K562 (cell line): ENCODE measurements at regions not wholly inside any gene's neighbourhood (a gene's known extent, or its start where the extent isn't known, plus 50 kb on each side); places are given as distances from the start of the nearest gene placed in this dataset.

Experiments used
- ATAC-seq: fragments of 200-7000 bp; cut with Tn5 transposase; 3 replicates; pipeline ENCODE4 v1.9.1; 2020; ENCODE audit warnings: moderate library complexity
- BruUV-seq: library from RNA; stranded (reverse); fragments of 400-500 nt; replicated peaks from 2 replicates; lab custom pipeline; 2021; lab: Mats Ljungman, UMichigan
- CTCF ChIA-PET: fragments of 300-600 bp; formaldehyde crosslinking; extraction: SDS; loops from one replicate; lab custom pipeline; 2021; ENCODE audit warnings: low intra/inter-chr PET ratio; lab: Yijun Ruan, JAX
- POLR2A ChIA-PET: fragments of 300-600, 350-650 bp; sonication (Branson Sonifier 250); formaldehyde crosslinking; extraction: SDS; loops from one replicate; lab custom pipeline; 2021; ENCODE audit warnings: antibody characterized with exemption, inconsistent platforms; lab: Yijun Ruan, JAX
- DNase-seq, 4 experiments: peaks; one replicate each; pipeline versions ENCODE4 v3.0.0 to v3.0.0-alpha.2; 2011 to 2018; ENCODE audit warnings: low spot score in 3 of 4, mixed read lengths in 3 of 4; ENCODE audit errors: extremely low read depth in 1 of 4
- FAIRE-seq: peaks from 2 replicates; lab custom pipeline; 2011; peaks lifted over from hg19 to GRCh38; lab: Jason Lieb, UNC
- H2AFZ ChIP-seq: 2 replicates; pipeline ENCODE4 v1.6.0; 2011; ENCODE audit warnings: low read depth, low read length, control low read depth, inconsistent platforms
- H3K27ac ChIP-seq: fragments of 200-600 bp; 3 replicates; pipeline ENCODE4 v1.8.0; 2011; ENCODE audit warnings: low read depth, mild to moderate bottlenecking, control low read depth, inconsistent platforms, low read length, moderate library complexity, mixed read lengths; ENCODE audit errors: extremely low read depth
- H3K27me3 ChIP-seq, 2 experiments: fragments of 300-600 bp in 1 of 2; 2 replicates in 1 of 2; 3 replicates in 1 of 2; pipeline versions ENCODE4 v1.6.0 to v1.8.0; 2011; ENCODE audit warnings: inconsistent platforms in 2 of 2, low read length in 2 of 2, mild to moderate bottlenecking in 1 of 2, mixed read lengths in 1 of 2, moderate library complexity in 1 of 2; ENCODE audit not compliant: control insufficient read depth in 2 of 2, insufficient read depth in 2 of 2
- H3K36me3 ChIP-seq: fragments of 300-600 bp; 3 replicates; pipeline ENCODE4 v1.8.0; 2011; ENCODE audit warnings: mild to moderate bottlenecking, low read length, inconsistent platforms; ENCODE audit not compliant: control insufficient read depth, insufficient read depth
- H3K4me1 ChIP-seq, 2 experiments: fragments of 200-600 bp in 1 of 2; replicated peaks in 1 of 2; 2 replicates in 1 of 2; 3 replicates in 1 of 2; pipeline versions ENCODE4 v1.5.1 to v1.8.0; 2011; ENCODE audit warnings: inconsistent platforms in 2 of 2, low read length in 2 of 2, mild to moderate bottlenecking in 1 of 2, mixed read lengths in 1 of 2, moderate library complexity in 1 of 2; ENCODE audit not compliant: control insufficient read depth in 2 of 2, insufficient read depth in 2 of 2
- H3K4me2 ChIP-seq: 2 replicates; pipeline ENCODE4 v1.6.1; 2011; ENCODE audit warnings: low read length, control low read depth, inconsistent platforms, mixed read lengths; ENCODE audit not compliant: insufficient read depth
- H3K4me3 ChIP-seq: fragments of 200-600 bp; sonication (generic), shearing (Covaris generic); 2 replicates; pipeline ENCODE4 v1.5.1; 2016; ENCODE audit warnings: control low read depth, inconsistent platforms
- H3K79me2 ChIP-seq: fragments of 200-600 bp; 3 replicates; pipeline ENCODE4 v1.8.0; 2011; ENCODE audit warnings: low read length, inconsistent platforms; ENCODE audit not compliant: control insufficient read depth, insufficient read depth
- H3K9ac ChIP-seq, 2 experiments: 2 replicates each; pipeline versions ENCODE4 v1.6.0 to v1.6.1; 2011; ENCODE audit warnings: low read depth in 2 of 2, low read length in 2 of 2, control low read depth in 1 of 2, inconsistent platforms in 1 of 2, mild to moderate bottlenecking in 1 of 2, mixed read lengths in 1 of 2; ENCODE audit not compliant: insufficient read depth in 1 of 2
- H3K9me1 ChIP-seq: one replicate; pipeline ENCODE4 v1.6.0; 2011; ENCODE audit warnings: inconsistent platforms, mild to moderate bottlenecking, low read length, moderate library complexity; ENCODE audit not compliant: control insufficient read depth, insufficient read depth
- H3K9me3 ChIP-seq: replicated peaks from 2 replicates; pipeline ENCODE4 v1.5.1; 2011; ENCODE audit warnings: low read depth, low read length, inconsistent platforms; ENCODE audit not compliant: control insufficient read depth, insufficient read depth
- H4K20me1 ChIP-seq: replicated peaks from 2 replicates; pipeline ENCODE4 v1.6.1; 2011; ENCODE audit warnings: low read length, inconsistent platforms, mixed read lengths; ENCODE audit not compliant: control insufficient read depth, insufficient read depth
- CBX5 ChIP-seq: IDR thresholded peaks from 2 replicates; pipeline ENCODE4 v1.6.1; 2014; ENCODE audit warnings: low read depth, borderline replicate concordance
- DEAF1 ChIP-seq: fragments of 450-650 bp; formaldehyde crosslinking; IDR thresholded peaks from 2 replicates; pipeline ENCODE4 v1.4.0; 2020; ENCODE audit warnings: mild to moderate bottlenecking, moderate library complexity
- ETV5 ChIP-seq: sonication (generic); formaldehyde crosslinking; IDR thresholded peaks from 2 replicates; pipeline ENCODE4 v1.4.0; 2020; ENCODE audit warnings: low read depth, mild to moderate bottlenecking, missing genetic modification reagents
- HDAC3 ChIP-seq: fragments of 450-650 bp; IDR thresholded peaks from 2 replicates; pipeline ENCODE4 v1.6.1; 2018; ENCODE audit warnings: borderline replicate concordance, mild to moderate bottlenecking, moderate library complexity; ENCODE audit not compliant: partially characterized antibody
- KAT2B ChIP-seq: IDR thresholded peaks from one replicate; pipeline ENCODE4 v1.6.1; 2012; ENCODE audit warnings: low read depth, mild to moderate bottlenecking, control low read depth, inconsistent platforms, low read length, moderate library complexity
- KLF13 ChIP-seq: fragments of 450-650 bp; IDR thresholded peaks from 2 replicates; pipeline ENCODE4 v1.6.1; 2016; ENCODE audit warnings: missing genetic modification characterization, low read depth, mild to moderate bottlenecking, missing compliant biosample characterization, moderate library complexity, borderline replicate concordance
- MITF ChIP-seq: IDR thresholded peaks from 2 replicates; pipeline ENCODE4 v1.6.1; 2014; ENCODE audit warnings: antibody characterized with exemption
- PKNOX1 ChIP-seq: fragments of 450-650 bp; IDR thresholded peaks from 2 replicates; pipeline ENCODE4 v1.6.1; 2016
- POLR2A ChIP-seq: fragments of 450-650 bp; conservative IDR thresholded peaks from 2 replicates; pipeline ENCODE4 v1.6.1; 2016
- RNF2 ChIP-seq: sonication (generic); IDR thresholded peaks from 2 replicates; pipeline ENCODE4 v1.6.1; 2016
- SETDB1 ChIP-seq: IDR thresholded peaks from one replicate; pipeline ENCODE4 v1.6.1; 2012; ENCODE audit warnings: low read length, control low read depth, inconsistent platforms
- SMAD3 ChIP-seq: fragments of 450-650 bp; formaldehyde crosslinking; conservative IDR thresholded peaks from 2 replicates; pipeline ENCODE4 v1.4.0; 2020; ENCODE audit warnings: mild to moderate bottlenecking
- STAT5A ChIP-seq: IDR thresholded peaks from 2 replicates; pipeline ENCODE4 v1.6.1; 2012; ENCODE audit warnings: low read length, inconsistent platforms, borderline replicate concordance
- TBP ChIP-seq: optimal IDR thresholded peaks from 2 replicates; pipeline ENCODE3; 2011; ENCODE audit warnings: low read depth, low read length, improper control_type of control experiment
- TEAD1 ChIP-seq, 2 experiments: fragments of 450-650 bp in 1 of 2; sonication (generic) in 1 of 2; formaldehyde crosslinking; IDR thresholded peaks; 2 replicates each; pipeline versions ENCODE4 v1.4.0 to v1.8.0; 2020 to 2022; ENCODE audit warnings: mild to moderate bottlenecking in 2 of 2, missing genetic modification reagents in 1 of 2
- XRCC4 ChIP-seq: IDR thresholded peaks from one replicate; pipeline ENCODE4 v1.6.1; 2011; ENCODE audit not compliant: insufficient read depth, insufficient read length; ENCODE audit errors: extremely low read depth
- XRCC5 ChIP-seq: fragments of 200-400 bp; formaldehyde crosslinking; IDR thresholded peaks from 2 replicates; pipeline ENCODE4 v1.6.1; 2017; ENCODE audit warnings: low read depth, mild to moderate bottlenecking, low read length
- ZBTB26 ChIP-seq: fragments of 450-650 bp; formaldehyde crosslinking; IDR thresholded peaks from 2 replicates; pipeline ENCODE4 v1.4.0; 2022; ENCODE audit warnings: missing genetic modification characterization
- ZNF124 ChIP-seq: sonication (generic); formaldehyde crosslinking; IDR thresholded peaks from 2 replicates; pipeline ENCODE4 v1.8.1; 2022; ENCODE audit warnings: missing genetic modification reagents
- ZNF584 ChIP-seq: fragments of 200-800 bp; sonication (Bioruptor generic); IDR thresholded peaks from 2 replicates; pipeline ENCODE4 v1.6.1; 2016; ENCODE audit warnings: low read depth, mild to moderate bottlenecking, missing genetic modification characterization, missing compliant biosample characterization
- in situ Hi-C: fragments of 300-500 bp; cut with MboI; formaldehyde crosslinking; loops from 4 replicates; pipeline ENCODE4 v1.15.0; 2018; ENCODE audit warnings: inconsistent platforms, mixed read lengths
- intact Hi-C: fragments of 100-400 bp; cut with micrococcal nuclease; formaldehyde crosslinking; loops from 2 replicates; pipeline ENCODE4 v1.14.2; 2022

- Histone ChIP-seq H3K9ac (no peak overlapping the region), H2AFZ (no peak overlapping the region), H3K79me2 (no peaks in the 10 kb centered on the region), H3K36me3 (no peaks in the 10 kb centered on the region), H4K20me1 (no peaks in the 10 kb centered on the region), H3K9me1 (no peaks in the 10 kb centered on the region), H3K4me2 (no peak overlapping the region), H3K9me3 (no peaks in the 10 kb centered on the region; the same call in 1 of the 2 replicates), H3K27me3 (no peaks in the 10 kb centered on the region), H3K4me3 (no peak overlapping the region), H3K4me1 (no peaks in the 10 kb centered on the region), H3K27ac (no peak overlapping the region)
- no peak for DNase-seq
- no peak for FAIRE-seq
- in situ Hi-C loops = no loop called here
- CTCF ChIA-PET = no interaction called here
- no peak for ATAC-seq
- TF ChIP-seq ZNF584 = no peak
- TF ChIP-seq DEAF1 (CRISPR knock-in tag) = no peak
- no peak for TF ChIP-seq SETDB1
- no peak for TF ChIP-seq PKNOX1
- no peak for TF ChIP-seq KAT2B
- no peak for TF ChIP-seq RNF2
- no peak for TF ChIP-seq ZBTB26 (CRISPR knock-in tag)
- no peak for TF ChIP-seq HDAC3
- no peak for TF ChIP-seq ZNF124
- no peak for TF ChIP-seq SMAD3 (CRISPR knock-in tag)
- TF ChIP-seq XRCC5 = no peak
- no peak for TF ChIP-seq TBP
- TF ChIP-seq XRCC4 = no peak
- no peak for TF ChIP-seq KLF13 (tag)
- no peak for TF ChIP-seq ETV5
- no peak for TF ChIP-seq POLR2A
- TF ChIP-seq STAT5A = no peak
- no peak for TF ChIP-seq TEAD1 (CRISPR knock-in tag; IDR thresholded peaks at IDR 0.05)
- TF ChIP-seq CBX5 = no peak
- no peak for TF ChIP-seq MITF
- BruUV-seq = no TSS peak
- intact Hi-C loops = no loop called here
- POLR2A ChIA-PET = no interaction called here
Observed at GRCh38 chr4:35867057-35867456, 377.3 kb downstream of the ARAP2 start.
